ENCODE measurements at regions not wholly inside any gene's neighbourhood (a gene's known extent, or its start where the extent isn't known, plus 50 kb on each side); places are given as distances from the start of the nearest gene placed in this dataset.

DNA sequence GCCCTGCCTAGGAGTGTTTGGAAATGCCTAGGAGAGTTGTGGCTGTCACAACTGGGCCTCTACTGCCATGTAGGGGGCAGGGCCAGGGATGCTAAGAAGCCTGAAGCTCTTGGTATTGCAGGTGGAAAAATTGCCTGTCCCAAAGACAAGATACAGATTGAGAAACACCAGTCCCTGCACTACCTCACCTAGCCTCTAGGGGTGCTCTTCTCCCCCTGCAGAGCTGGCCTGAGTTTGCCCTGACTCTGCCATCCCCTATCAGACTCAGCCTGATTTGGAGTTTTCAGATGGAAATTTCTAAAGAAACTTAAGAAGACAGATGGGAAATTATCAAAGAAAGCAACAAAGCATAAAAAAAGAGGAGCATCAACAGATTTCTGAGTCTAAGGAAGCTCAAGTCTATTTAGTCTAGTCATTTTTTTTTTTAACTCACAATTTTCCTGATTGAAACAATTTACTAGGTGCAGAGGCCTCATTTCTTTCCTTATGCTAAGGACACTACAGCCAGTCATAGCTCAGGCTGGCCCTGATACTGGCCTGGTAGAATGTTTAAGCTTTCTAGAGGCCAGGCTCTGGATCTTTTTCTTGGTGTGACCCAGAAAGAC lies 61.4 kb upstream of the LRRN2 start:
- peak; percentile 51 for DNase-seq (ENCODE audit: low read depth)
- TF ChIP-seq, protein P1, sequence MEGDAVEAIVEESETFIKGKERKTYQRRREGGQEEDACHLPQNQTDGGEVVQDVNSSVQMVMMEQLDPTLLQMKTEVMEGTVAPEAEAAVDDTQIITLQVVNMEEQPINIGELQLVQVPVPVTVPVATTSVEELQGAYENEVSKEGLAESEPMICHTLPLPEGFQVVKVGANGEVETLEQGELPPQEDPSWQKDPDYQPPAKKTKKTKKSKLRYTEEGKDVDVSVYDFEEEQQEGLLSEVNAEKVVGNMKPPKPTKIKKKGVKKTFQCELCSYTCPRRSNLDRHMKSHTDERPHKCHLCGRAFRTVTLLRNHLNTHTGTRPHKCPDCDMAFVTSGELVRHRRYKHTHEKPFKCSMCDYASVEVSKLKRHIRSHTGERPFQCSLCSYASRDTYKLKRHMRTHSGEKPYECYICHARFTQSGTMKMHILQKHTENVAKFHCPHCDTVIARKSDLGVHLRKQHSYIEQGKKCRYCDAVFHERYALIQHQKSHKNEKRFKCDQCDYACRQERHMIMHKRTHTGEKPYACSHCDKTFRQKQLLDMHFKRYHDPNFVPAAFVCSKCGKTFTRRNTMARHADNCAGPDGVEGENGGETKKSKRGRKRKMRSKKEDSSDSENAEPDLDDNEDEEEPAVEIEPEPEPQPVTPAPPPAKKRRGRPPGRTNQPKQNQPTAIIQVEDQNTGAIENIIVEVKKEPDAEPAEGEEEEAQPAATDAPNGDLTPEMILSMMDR (IDR thresholded peaks at IDR 0.05; ENCODE audit: insufficient read depth, low read length, severe bottlenecking): peak; percentile 96
- peak; percentile 43 for FAIRE-seq
- H3K36me3 ChIP-seq (ENCODE audit: control insufficient read depth, insufficient read depth, low read length): no peaks in the 10 kb centered on the region
- H3K27me3 ChIP-seq (ENCODE audit: control insufficient read depth, insufficient read depth, low read length): peaks cover 4% of the 10 kb centered on the region
- no peak overlapping the region for H3K4me3 ChIP-seq (ENCODE audit: low read depth, low read length)

DNA sequence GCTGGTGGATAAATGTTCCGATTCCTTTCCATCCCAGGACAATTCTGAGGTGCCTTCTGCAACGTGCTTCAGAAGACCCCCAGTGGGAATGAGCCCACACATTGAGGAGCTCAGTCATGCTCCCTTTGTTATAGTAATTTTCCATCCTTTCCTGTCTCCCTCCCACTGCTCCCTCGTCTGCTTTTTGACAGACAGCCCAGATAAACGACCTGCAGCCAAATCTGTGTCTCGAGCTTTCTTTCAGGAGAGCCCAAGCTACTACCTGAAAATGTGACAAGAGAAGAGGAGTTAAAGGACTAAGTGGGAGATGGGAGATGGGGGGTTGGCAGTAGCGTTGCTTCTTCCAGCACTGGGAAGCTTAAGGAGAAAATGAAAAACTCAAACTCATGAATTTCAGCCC lies 65.9 kb upstream of the LRRN2 start:
- FAIRE-seq (no peak), DNase-seq (ENCODE audit: low read depth) (no peak)
- Histone ChIP-seq H3K27me3 (ENCODE audit: control insufficient read depth, insufficient read depth, low read length) (no peaks in the 10 kb centered on the region), H3K36me3 (ENCODE audit: control insufficient read depth, insufficient read depth, low read length) (no peaks in the 10 kb centered on the region), H3K4me3 (ENCODE audit: low read depth, low read length) (no peak overlapping the region)
- TF ChIP-seq, protein P1 (IDR thresholded peaks at IDR 0.05; ENCODE audit: insufficient read depth, low read length, severe bottlenecking): no peak

DNA sequence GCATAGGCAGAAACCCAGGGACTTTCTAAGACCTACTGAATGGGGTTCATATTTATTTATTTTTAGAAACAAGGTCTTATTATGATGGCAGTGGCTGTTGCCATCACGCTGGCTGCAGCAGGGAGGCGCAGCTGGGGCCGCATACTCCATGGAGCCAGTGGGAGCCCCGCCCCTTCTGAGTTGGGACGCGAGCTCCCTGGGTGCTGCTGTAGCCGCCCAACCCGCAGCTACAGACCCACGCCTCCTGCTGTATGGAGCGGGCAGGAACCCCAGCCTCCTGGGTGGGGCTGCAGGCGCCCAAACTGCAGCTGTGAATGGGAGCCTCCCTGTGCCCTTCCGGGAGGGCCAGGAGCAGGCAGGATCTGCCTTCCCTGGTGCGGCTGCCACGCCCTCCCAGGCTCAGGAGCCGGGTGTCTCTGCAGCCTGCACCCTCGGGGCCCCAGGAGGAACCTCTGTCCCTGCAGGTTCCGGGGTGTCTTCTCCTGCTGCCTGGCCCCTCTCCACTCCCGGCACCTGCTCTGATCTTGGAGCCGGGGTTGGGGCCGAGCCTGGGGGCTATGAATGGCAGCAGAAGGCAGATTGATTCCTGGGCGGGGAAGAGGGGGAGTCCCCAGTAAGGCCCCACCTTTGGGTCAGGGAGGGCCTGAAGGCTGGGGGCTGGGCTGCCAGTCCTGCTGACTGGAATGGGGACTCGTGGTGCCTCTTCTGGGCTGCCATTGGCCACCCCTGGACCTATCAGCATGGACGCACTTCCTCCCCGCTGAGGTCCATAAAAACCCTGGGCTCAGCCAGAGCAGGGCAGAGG lies 66.5 kb upstream of the LRRN2 start:
- H3K4me3 ChIP-seq (ENCODE audit: low read depth, low read length): no peak overlapping the region
- FAIRE-seq (no peak), DNase-seq (ENCODE audit: low read depth) (no peak)
- TF ChIP-seq, protein P1 (IDR thresholded peaks at IDR 0.05; ENCODE audit: insufficient read depth, low read length, severe bottlenecking): no peak
- H3K36me3 ChIP-seq (ENCODE audit: control insufficient read depth, insufficient read depth, low read length): no peaks in the 10 kb centered on the region
- no peaks in the 10 kb centered on the region for H3K27me3 ChIP-seq (ENCODE audit: control insufficient read depth, insufficient read depth, low read length)

DNA sequence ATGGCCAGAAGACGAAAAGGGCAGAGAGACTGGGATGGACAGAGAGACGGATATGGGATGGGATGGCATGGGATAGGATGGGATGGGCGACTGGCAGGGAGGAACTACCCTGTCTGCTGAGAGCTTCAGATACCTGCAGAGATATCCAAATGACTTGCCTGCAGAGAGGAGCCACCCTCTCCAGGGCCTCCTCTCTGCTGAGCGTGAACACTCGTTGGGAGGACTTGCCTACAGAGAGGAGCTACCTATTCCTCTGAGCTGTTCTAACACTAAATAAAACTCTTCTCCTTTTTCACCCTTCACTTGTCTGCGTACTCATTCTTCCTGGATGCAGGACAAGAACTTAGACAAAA lies 67.1 kb upstream of the LRRN2 start:
- Histone ChIP-seq H3K36me3 (ENCODE audit: control insufficient read depth, insufficient read depth, low read length) (no peaks in the 10 kb centered on the region), H3K27me3 (ENCODE audit: control insufficient read depth, insufficient read depth, low read length) (no peaks in the 10 kb centered on the region), H3K4me3 (ENCODE audit: low read depth, low read length) (no peak overlapping the region)
- no peak for DNase-seq (ENCODE audit: low read depth)
- TF ChIP-seq, protein P1 (IDR thresholded peaks at IDR 0.05; ENCODE audit: insufficient read depth, low read length, severe bottlenecking): no peak
- FAIRE-seq: no peak

DNA sequence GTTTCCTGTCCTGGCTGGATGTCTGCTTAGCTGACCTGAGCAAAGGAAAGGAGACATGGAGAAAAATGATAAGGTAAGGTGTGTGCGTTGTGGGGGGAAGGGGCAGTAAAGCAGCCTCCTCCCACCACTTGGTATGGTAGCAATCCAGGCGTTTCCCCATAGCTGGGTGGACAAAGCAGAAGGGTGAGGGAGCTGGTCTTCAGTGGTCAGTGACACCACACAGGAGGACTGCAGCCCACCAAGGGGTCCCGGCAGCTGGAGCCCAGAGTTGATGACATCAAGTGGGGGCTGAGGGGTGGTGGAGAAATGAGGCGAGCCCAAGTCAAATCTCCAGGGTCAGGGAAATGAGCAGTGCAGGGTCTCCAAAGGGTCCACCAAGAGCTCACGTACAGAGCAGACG lies 69.3 kb upstream of the LRRN2 start:
- Histone ChIP-seq H3K36me3 (ENCODE audit: control insufficient read depth, insufficient read depth, low read length) (no peaks in the 10 kb centered on the region), H3K27me3 (ENCODE audit: control insufficient read depth, insufficient read depth, low read length) (no peaks in the 10 kb centered on the region), H3K4me3 (ENCODE audit: low read depth, low read length) (no peak overlapping the region)
- no peak for DNase-seq (ENCODE audit: low read depth)
- TF ChIP-seq, protein P1 (IDR thresholded peaks at IDR 0.05; ENCODE audit: insufficient read depth, low read length, severe bottlenecking): no peak
- no peak for FAIRE-seq
